Endothelial cell of umbilical vein (primary cell): ENCODE measurements at regions not wholly inside any gene's neighbourhood (a gene's known extent, or its start where the extent isn't known, plus 50 kb on each side); places are given as distances from the start of the nearest gene placed in this dataset.

Experiments used
- BruUV-seq: library from RNA; stranded (reverse); fragments of 400-500 nt; replicated peaks from 2 replicates; lab custom pipeline; 2021; lab: Mats Ljungman, UMichigan
- CTCF ChIA-PET: fragments of 300-600, 350-600 bp; sonication (Branson Sonifier 250); formaldehyde crosslinking; loops from one replicate; lab custom pipeline; 2021; ENCODE audit warnings: antibody characterized with exemption, inconsistent platforms; lab: Charles Lee
- POLR2A ChIA-PET: fragments of 300-600, 350-600 bp; sonication (Branson Sonifier 250); formaldehyde crosslinking; loops from one replicate; lab custom pipeline; 2021; ENCODE audit warnings: antibody characterized with exemption, inconsistent platforms; lab: Charles Lee
- DNase-seq: peaks from one replicate; pipeline ENCODE4 v3.0.0-alpha.2; 2011; ENCODE audit warnings: low read depth, low spot score
- FAIRE-seq: peaks from 2 replicates; lab custom pipeline; 2011; peaks lifted over from hg19 to GRCh38; lab: Jason Lieb, UNC
- H2AFZ ChIP-seq: 2 replicates; pipeline ENCODE4 v1.6.0; 2012; ENCODE audit warnings: low read depth, low read length, control low read depth, inconsistent platforms
- H3K27ac ChIP-seq: 2 replicates; pipeline ENCODE4 v1.5.1; 2011; ENCODE audit warnings: low read depth, mild to moderate bottlenecking, control low read depth, low read length, moderate library complexity; ENCODE audit not compliant: insufficient read depth
- H3K27me3 ChIP-seq, 2 experiments: 2 replicates each; pipeline versions ENCODE4 v1.6.0 to v1.6.1; 2011; ENCODE audit warnings: low read length in 2 of 2, mixed read lengths in 1 of 2; ENCODE audit not compliant: control insufficient read depth in 2 of 2, insufficient read depth in 2 of 2
- H3K36me3 ChIP-seq, 2 experiments: 2 replicates in 1 of 2; 3 replicates in 1 of 2; pipeline ENCODE4 v1.5.1; 2011; ENCODE audit warnings: low read length in 2 of 2, mild to moderate bottlenecking in 1 of 2, moderate library complexity in 1 of 2; ENCODE audit not compliant: control insufficient read depth in 2 of 2, insufficient read depth in 2 of 2; ENCODE audit errors: extremely low read depth in 1 of 2
- H3K4me1 ChIP-seq: 3 replicates; pipeline ENCODE4 v1.5.1; 2011; ENCODE audit warnings: mild to moderate bottlenecking, low read length; ENCODE audit not compliant: control insufficient read depth, insufficient read depth; ENCODE audit errors: extremely low read depth
- H3K4me2 ChIP-seq: 2 replicates; pipeline ENCODE4 v1.6.1; 2011; ENCODE audit warnings: low read length, control low read depth, mixed read lengths; ENCODE audit not compliant: insufficient read depth
- H3K4me3 ChIP-seq, 3 experiments: fragments of 200-600 bp in 1 of 3; sonication (generic), shearing (Covaris generic) in 1 of 3; replicated peaks in 1 of 3; 2 replicates each; pipeline ENCODE4 v1.5.1; 2011 to 2016; ENCODE audit warnings: control low read depth in 3 of 3, low read length in 3 of 3, mild to moderate bottlenecking in 2 of 3, inconsistent platforms in 1 of 3, low read depth in 1 of 3, moderate library complexity in 1 of 3; ENCODE audit not compliant: insufficient read depth in 1 of 3
- H3K79me2 ChIP-seq: 2 replicates; pipeline ENCODE4 v1.6.0; 2012; ENCODE audit warnings: low read length, inconsistent platforms; ENCODE audit not compliant: control insufficient read depth, insufficient read depth
- H3K9ac ChIP-seq: replicated peaks from 2 replicates; pipeline ENCODE3; 2011; ENCODE audit warnings: low read length, control low read depth; ENCODE audit not compliant: insufficient read depth; ENCODE audit errors: extremely low read depth
- H3K9me1 ChIP-seq: replicated peaks from 3 replicates; pipeline ENCODE4 v1.6.0; 2011; ENCODE audit warnings: mild to moderate bottlenecking, low read length; ENCODE audit not compliant: control insufficient read depth, insufficient read depth; ENCODE audit errors: extremely low read depth
- H3K9me3 ChIP-seq: replicated peaks from 2 replicates; pipeline ENCODE4 v1.5.1; 2012; ENCODE audit warnings: low read length, inconsistent platforms; ENCODE audit not compliant: control insufficient read depth, insufficient read depth
- H4K20me1 ChIP-seq: replicated peaks from 2 replicates; pipeline ENCODE3; 2011; ENCODE audit warnings: mild to moderate bottlenecking, low read length; ENCODE audit not compliant: control insufficient read depth, insufficient read depth; ENCODE audit errors: extremely low read depth
- EZH2 ChIP-seq: IDR thresholded peaks from 2 replicates; pipeline ENCODE4 v1.6.1; 2012; ENCODE audit warnings: borderline replicate concordance, low read depth, mild to moderate bottlenecking, moderate library complexity, low read length, inconsistent platforms; ENCODE audit not compliant: severe bottlenecking
- FOS ChIP-seq: IDR thresholded peaks from 2 replicates; pipeline ENCODE4 v1.6.1; 2011; ENCODE audit warnings: mild to moderate bottlenecking, low read length, moderate library complexity, borderline replicate concordance; ENCODE audit not compliant: insufficient read depth
- GATA2 ChIP-seq: IDR thresholded peaks from 2 replicates; pipeline ENCODE4 v1.7.0; 2011; ENCODE audit warnings: low read depth, mild to moderate bottlenecking, moderate library complexity, mixed read lengths, low read length; ENCODE audit not compliant: insufficient read length, insufficient read depth
- JUN ChIP-seq: IDR thresholded peaks from 2 replicates; pipeline ENCODE4 v1.6.1; 2011; ENCODE audit warnings: borderline replicate concordance, low read depth; ENCODE audit not compliant: insufficient read length, insufficient read depth
- MYC ChIP-seq: IDR thresholded peaks from one replicate; pipeline ENCODE4 v1.6.1; 2011; ENCODE audit warnings: mild to moderate bottlenecking, low read depth, low read length
- POLR2A ChIP-seq: IDR thresholded peaks from 2 replicates; pipeline ENCODE4 v1.6.1; 2012; ENCODE audit warnings: low read depth, mild to moderate bottlenecking, control low read depth, low read length
- POLR2AphosphoS5 ChIP-seq: IDR thresholded peaks from 2 replicates; pipeline ENCODE4 v1.6.1; 2012; ENCODE audit warnings: low read depth, mild to moderate bottlenecking, control low read depth, low read length, moderate library complexity; ENCODE audit not compliant: insufficient read depth
- dilution Hi-C: fragments of 300-500 bp; cut with MboI; formaldehyde crosslinking; loops from one replicate; pipeline ENCODE4 v1.15.0; 2019; ENCODE audit warnings: low sequenced_read_pairs; ENCODE audit not compliant: extremely low pct_ligation_motif_present
- intact Hi-C: fragments of 100-400 bp; cut with micrococcal nuclease; formaldehyde crosslinking; loops from one replicate; pipeline ENCODE4 v1.10.0; 2022
- TF ChIP-seq, protein P1 (sequence below), 2 donors: IDR thresholded peaks; 1 replicate in 1 of 2; 2 replicates in 1 of 2; pipeline ENCODE4 v1.5.1; 2011; ENCODE audit warnings: low read length in 2 of 2, mild to moderate bottlenecking in 2 of 2, moderate library complexity in 2 of 2, control low read depth in 1 of 2, inconsistent platforms in 1 of 2, low read depth in 1 of 2; ENCODE audit not compliant: insufficient read depth in 1 of 2; ENCODE audit errors: extremely low read depth in 1 of 2
- TF ChIP-seq, protein P2 (sequence below): IDR thresholded peaks from 2 replicates; pipeline ENCODE4 v1.6.1; 2011; ENCODE audit not compliant: insufficient read depth, insufficient read length

DNA sequence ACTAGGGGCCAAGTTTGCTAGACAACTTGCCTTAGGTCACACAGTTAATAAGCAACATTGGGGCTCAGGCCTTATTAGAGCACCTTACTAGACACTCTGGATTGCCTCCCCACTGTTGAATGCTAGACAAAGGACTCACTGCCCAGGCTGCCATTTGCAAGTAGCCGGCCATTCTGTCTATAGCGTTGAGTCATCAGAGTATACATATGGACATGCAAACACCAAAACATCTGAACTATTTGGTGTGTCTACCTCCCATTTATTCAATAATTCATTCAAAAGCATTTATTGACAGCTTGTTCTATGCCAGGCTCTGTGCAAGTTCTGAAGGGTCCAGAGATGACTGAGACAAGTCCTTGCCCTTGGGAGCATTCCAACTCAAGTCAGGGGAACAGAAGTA lies 181.4 kb upstream of the DPT start:
- Histone ChIP-seq H3K9ac (no peak overlapping the region), H3K27ac (no peak overlapping the region), H3K4me3 (no peak overlapping the region), H3K36me3 (no peaks in the 10 kb centered on the region), H2AFZ (no peak overlapping the region), H3K79me2 (no peaks in the 10 kb centered on the region), H3K27me3 (no peaks in the 10 kb centered on the region), H3K9me3 (no peaks in the 10 kb centered on the region), H3K4me2 (no peak overlapping the region), H4K20me1 (no peaks in the 10 kb centered on the region), H3K4me1 (no peaks in the 10 kb centered on the region), H3K9me1 (no peaks in the 10 kb centered on the region)
- DNase-seq = no peak
- no TSS peak for BruUV-seq
- FAIRE-seq = no peak
- no peak for TF ChIP-seq FOS
- TF ChIP-seq, protein P1, sequence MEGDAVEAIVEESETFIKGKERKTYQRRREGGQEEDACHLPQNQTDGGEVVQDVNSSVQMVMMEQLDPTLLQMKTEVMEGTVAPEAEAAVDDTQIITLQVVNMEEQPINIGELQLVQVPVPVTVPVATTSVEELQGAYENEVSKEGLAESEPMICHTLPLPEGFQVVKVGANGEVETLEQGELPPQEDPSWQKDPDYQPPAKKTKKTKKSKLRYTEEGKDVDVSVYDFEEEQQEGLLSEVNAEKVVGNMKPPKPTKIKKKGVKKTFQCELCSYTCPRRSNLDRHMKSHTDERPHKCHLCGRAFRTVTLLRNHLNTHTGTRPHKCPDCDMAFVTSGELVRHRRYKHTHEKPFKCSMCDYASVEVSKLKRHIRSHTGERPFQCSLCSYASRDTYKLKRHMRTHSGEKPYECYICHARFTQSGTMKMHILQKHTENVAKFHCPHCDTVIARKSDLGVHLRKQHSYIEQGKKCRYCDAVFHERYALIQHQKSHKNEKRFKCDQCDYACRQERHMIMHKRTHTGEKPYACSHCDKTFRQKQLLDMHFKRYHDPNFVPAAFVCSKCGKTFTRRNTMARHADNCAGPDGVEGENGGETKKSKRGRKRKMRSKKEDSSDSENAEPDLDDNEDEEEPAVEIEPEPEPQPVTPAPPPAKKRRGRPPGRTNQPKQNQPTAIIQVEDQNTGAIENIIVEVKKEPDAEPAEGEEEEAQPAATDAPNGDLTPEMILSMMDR (IDR thresholded peaks at IDR 0.05; ENCODE audit: extremely low read depth in 1 of 2, insufficient read depth in 1 of 2, low read depth in 1 of 2, low read length in 2 of 2) = no peak
- TF ChIP-seq GATA2 = no peak
- no peak for TF ChIP-seq EZH2
- TF ChIP-seq POLR2A = no peak
- TF ChIP-seq, protein P2, sequence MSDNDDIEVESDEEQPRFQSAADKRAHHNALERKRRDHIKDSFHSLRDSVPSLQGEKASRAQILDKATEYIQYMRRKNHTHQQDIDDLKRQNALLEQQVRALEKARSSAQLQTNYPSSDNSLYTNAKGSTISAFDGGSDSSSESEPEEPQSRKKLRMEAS = no peak
- no peak for TF ChIP-seq POLR2AphosphoS5
- no peak for TF ChIP-seq MYC
- no peak for TF ChIP-seq JUN
- CTCF ChIA-PET = no interaction called here
- intact Hi-C loops = no loop called here
- dilution Hi-C loops = no loop called here
- POLR2A ChIA-PET = no interaction called here
